GM19455 (cell line): ENCODE measurements at regions not wholly inside any gene's neighbourhood (a gene's known extent, or its start where the extent isn't known, plus 50 kb on each side); places are given as distances from the start of the nearest gene placed in this dataset.

ENCODE experiments used
- ATAC-seq: cut with Tn5 transposase; IDR thresholded peaks from one replicate; pipeline ENCODE4 v1.9.1; 2021; ENCODE audit not compliant: unreplicated experiment

GRCh38 chr11:28517621-28518020 is 409.4 kb downstream of the METTL15 start:
- ATAC-seq: no peak

GRCh38 chr11:28514391-28514790 is 406.2 kb downstream of the METTL15 start:
- no peak for ATAC-seq

GRCh38 chr11:28512143-28512756 is 404.1 kb downstream of the METTL15 start:
- no peak for ATAC-seq

- no peak for ATAC-seq
Measured at GRCh38 chr11:28505232-28505631, 397.0 kb downstream of the METTL15 start.

- no peak for ATAC-seq
Measured at GRCh38 chr11:28504555-28505110, 396.4 kb downstream of the METTL15 start.

GRCh38 chr11:28495333-28495732 is 387.1 kb downstream of the METTL15 start:
- no peak for ATAC-seq

GRCh38 chr11:28491431-28491830 is 383.2 kb downstream of the METTL15 start:
- no peak for ATAC-seq

GRCh38 chr11:28490773-28491382 is 382.7 kb downstream of the METTL15 start:
- ATAC-seq: no peak

GRCh38 chr11:28488336-28488735 is 380.1 kb downstream of the METTL15 start:
- no peak for ATAC-seq

- ATAC-seq: no peak
Measured at GRCh38 chr11:28483072-28483867, 375.1 kb downstream of the METTL15 start.

GRCh38 chr11:28482666-28483065 is 374.5 kb downstream of the METTL15 start:
- no peak for ATAC-seq

- ATAC-seq: no peak
Measured at GRCh38 chr11:28481616-28482480, 373.7 kb downstream of the METTL15 start.

GRCh38 chr11:28480406-28480805 is 372.2 kb downstream of the METTL15 start:
- ATAC-seq: no peak

GRCh38 chr11:28476864-28477263 is 368.7 kb downstream of the METTL15 start:
- no peak for ATAC-seq

- ATAC-seq: no peak
Measured at GRCh38 chr11:28476049-28476448, 367.9 kb downstream of the METTL15 start.

- no peak for ATAC-seq
Measured at GRCh38 chr11:28472904-28473303, 364.7 kb downstream of the METTL15 start.

GRCh38 chr11:28471537-28471936 is 363.3 kb downstream of the METTL15 start:
- ATAC-seq: no peak

- ATAC-seq: no peak
Measured at GRCh38 chr11:28470180-28470579, 362.0 kb downstream of the METTL15 start.

GRCh38 chr11:28466506-28466905 is 358.3 kb downstream of the METTL15 start:
- no peak for ATAC-seq

- ATAC-seq: no peak
Measured at GRCh38 chr11:28464252-28464867, 356.2 kb downstream of the METTL15 start.
